GM12878 (cell line): ENCODE measurements at regions not wholly inside any gene's neighbourhood (a gene's known extent, or its start where the extent isn't known, plus 50 kb on each side); places are given as distances from the start of the nearest gene placed in this dataset.

Source experiments
- ATAC-seq: fragments of 200-7000 bp; cut with Tn5 transposase; 3 replicates; pipeline ENCODE4 v1.9.1; 2020; ENCODE audit warnings: mild to moderate bottlenecking, moderate library complexity
- BruUV-seq: library from RNA; stranded (reverse); fragments of 400-500 nt; replicated peaks from 2 replicates; lab custom pipeline; 2021; lab: Mats Ljungman, UMichigan
- CTCF ChIA-PET: fragments of 300-600 bp; sonication (Branson Sonifier 250); formaldehyde crosslinking; extraction: SDS; loops from one replicate; lab custom pipeline; 2021; ENCODE audit warnings: inconsistent platforms; lab: Yijun Ruan, JAX
- POLR2A ChIA-PET: fragments of 350-600 bp; formaldehyde crosslinking; extraction: SDS; loops from one replicate; lab custom pipeline; 2021; ENCODE audit warnings: inconsistent platforms; lab: Charles Lee
- RAD21 ChIA-PET: fragments of 300-600 bp; sonication (Branson Sonifier 250); formaldehyde crosslinking; loops from one replicate; lab custom pipeline; 2023; ENCODE audit warnings: antibody characterized with exemption; ENCODE audit not compliant: unreplicated experiment; lab: Charles Lee
- SMC1A ChIA-PET: fragments of 300-600 bp; sonication (Branson Sonifier 250); formaldehyde crosslinking; loops from one replicate; lab custom pipeline; 2023; ENCODE audit not compliant: unreplicated experiment, uncharacterized antibody; lab: Charles Lee
- DNase-seq: peaks from one replicate; pipeline ENCODE4 v3.0.0-alpha.2; 2011; ENCODE audit warnings: low read depth, low spot score
- FAIRE-seq: peaks from 3 replicates; lab custom pipeline; 2011; peaks lifted over from hg19 to GRCh38; lab: Jason Lieb, UNC
- H2AFZ ChIP-seq: 2 replicates; pipeline ENCODE4 v1.6.0; 2011; ENCODE audit warnings: low read depth, low read length, control low read depth; ENCODE audit not compliant: control insufficient read depth
- H3K27ac ChIP-seq: 2 replicates; pipeline ENCODE4 v1.5.1; 2011; ENCODE audit warnings: control low read depth; ENCODE audit not compliant: control insufficient read depth, insufficient read depth
- H3K27me3 ChIP-seq, 2 experiments: replicated peaks in 1 of 2; 2 replicates each; pipeline versions ENCODE4 v1.6.0 to v1.6.1; 2011; ENCODE audit warnings: low read length in 1 of 2; ENCODE audit not compliant: control insufficient read depth in 2 of 2, insufficient read depth in 2 of 2
- H3K36me3 ChIP-seq, 2 experiments: 2 replicates each; pipeline ENCODE4 v1.5.1; 2011; ENCODE audit warnings: low read length in 1 of 2; ENCODE audit not compliant: control insufficient read depth in 2 of 2, insufficient read depth in 2 of 2
- H3K4me1 ChIP-seq: 2 replicates; pipeline ENCODE4 v1.6.1; 2011; ENCODE audit warnings: mild to moderate bottlenecking, low read length, moderate library complexity, mixed read lengths; ENCODE audit not compliant: control insufficient read depth, insufficient read depth
- H3K4me2 ChIP-seq: 2 replicates; pipeline ENCODE4 v1.6.0; 2011; ENCODE audit warnings: control low read depth; ENCODE audit not compliant: control insufficient read depth, insufficient read depth
- H3K4me3 ChIP-seq: fragments of 200-600 bp; sonication (generic); 2 replicates; pipeline ENCODE4 v1.5.1; 2016
- H3K79me2 ChIP-seq: 2 replicates; pipeline ENCODE4 v1.6.0; 2011; ENCODE audit warnings: low read length; ENCODE audit not compliant: control insufficient read depth, insufficient read depth
- H3K9ac ChIP-seq: 2 replicates; pipeline ENCODE4 v1.8.0; 2011; ENCODE audit warnings: low read length, control low read depth, mixed read lengths; ENCODE audit not compliant: control insufficient read depth, insufficient read depth
- H3K9me3 ChIP-seq: replicated peaks from 3 replicates; pipeline ENCODE4 v1.5.1; 2011; ENCODE audit warnings: mild to moderate bottlenecking, low read length; ENCODE audit not compliant: control insufficient read depth, insufficient read depth
- H4K20me1 ChIP-seq: 2 replicates; pipeline ENCODE4 v1.6.0; 2011; ENCODE audit not compliant: control insufficient read depth, insufficient read depth
- ATF2 ChIP-seq: IDR thresholded peaks from 2 replicates; pipeline ENCODE4 v1.6.1; 2012; ENCODE audit warnings: low read length, inconsistent platforms
- CREM ChIP-seq: IDR thresholded peaks from 2 replicates; pipeline ENCODE4 v1.6.1; 2014; ENCODE audit warnings: antibody characterized with exemption, low read depth
- CUX1 ChIP-seq: IDR thresholded peaks from 2 replicates; pipeline ENCODE4 v1.6.1; 2012; ENCODE audit warnings: improper control_type of control experiment, low read depth, low read length; ENCODE audit not compliant: insufficient replicate concordance
- E2F8 ChIP-seq: fragments of 450-650 bp; IDR thresholded peaks from 2 replicates; pipeline ENCODE4 v1.6.1; 2018; ENCODE audit warnings: mild to moderate bottlenecking, low read depth, moderate library complexity; ENCODE audit not compliant: partially characterized antibody
- HDAC2 ChIP-seq: fragments of 200-600 bp; sonication (generic); IDR thresholded peaks from 2 replicates; pipeline ENCODE4 v1.6.1; 2017
- IKZF2 ChIP-seq, 2 experiments: fragments of 450-650 bp; IDR thresholded peaks; 2 replicates each; pipeline ENCODE4 v1.6.1; 2017; ENCODE audit warnings: mild to moderate bottlenecking in 2 of 2, moderate library complexity in 2 of 2
- MAX ChIP-seq: IDR thresholded peaks from 2 replicates; pipeline ENCODE4 v1.6.1; 2012; ENCODE audit warnings: low read depth, low read length, improper control_type of control experiment
- MXI1 ChIP-seq: fragments of 150-350 bp; IDR thresholded peaks from 2 replicates; pipeline ENCODE4 v1.6.1; 2011; ENCODE audit warnings: low read depth, mild to moderate bottlenecking, inconsistent platforms, low read length, improper control_type of control experiment
- NR2C2 ChIP-seq: IDR thresholded peaks from 2 replicates; pipeline ENCODE4 v1.6.1; 2011; ENCODE audit warnings: borderline replicate concordance, low read depth; ENCODE audit not compliant: control insufficient read depth, insufficient read length
- RB1 ChIP-seq: fragments of 450-650 bp; formaldehyde crosslinking; IDR thresholded peaks from 2 replicates; pipeline ENCODE4 v1.6.1; 2017; ENCODE audit warnings: mild to moderate bottlenecking, borderline replicate concordance
- RCOR1 ChIP-seq: conservative IDR thresholded peaks from 2 replicates; pipeline ENCODE4 v1.6.1; 2012; ENCODE audit warnings: low read depth, low read length, improper control_type of control experiment
- SMAD5 ChIP-seq: IDR thresholded peaks from 2 replicates; pipeline ENCODE4 v1.6.1; 2016; ENCODE audit warnings: antibody characterized with exemption, low read depth
- SMARCA5 ChIP-seq: fragments of 450-650 bp; IDR thresholded peaks from 2 replicates; pipeline ENCODE4 v1.6.1; 2017; ENCODE audit warnings: mild to moderate bottlenecking
- TCF3 ChIP-seq: IDR thresholded peaks from 2 replicates; pipeline ENCODE4 v1.6.1; 2012; ENCODE audit warnings: low read depth, mild to moderate bottlenecking, low read length, borderline replicate concordance; ENCODE audit not compliant: insufficient read depth
- WRNIP1 ChIP-seq: IDR thresholded peaks from 2 replicates; pipeline ENCODE4 v1.6.1; 2011; ENCODE audit warnings: low read depth, low read length, improper control_type of control experiment, borderline replicate concordance
- ZNF207 ChIP-seq: fragments of 450-650 bp; IDR thresholded peaks from 2 replicates; pipeline ENCODE4 v1.6.1; 2014; ENCODE audit warnings: antibody characterized with exemption, mild to moderate bottlenecking, borderline replicate concordance
- WGBS: methylation state at CpG from one replicate; pipeline ENCODE4 v1.1.6; 2016; ENCODE audit warnings: low lambda C conversion rate; ENCODE audit not compliant: insufficient replicate concordance, insufficient coverage; ENCODE audit errors: missing lambda C conversion rate; 5-methylcytosine and 5-hydroxymethylcytosine counted together
- in situ Hi-C: fragments of 300-500 bp; cut with MboI; formaldehyde crosslinking; loops from 9 replicates; pipeline ENCODE4 v1.14.3; 2018; ENCODE audit warnings: mixed read lengths
- intact Hi-C: fragments of 100-400 bp; cut with micrococcal nuclease; formaldehyde crosslinking; loops from one replicate; pipeline ENCODE4 v1.14.2; 2022; ENCODE audit not compliant: unreplicated experiment

- no peaks in the 10 kb centered on the region for H4K20me1 ChIP-seq
- H3K9me3 ChIP-seq, result no peaks in the 10 kb centered on the region
- BruUV-seq, result no TSS peak
- RAD21 ChIA-PET, result no interaction called here
- no peak overlapping the region for H2AFZ ChIP-seq
- intact Hi-C loops, result no loop called here
- ATAC-seq (no peak), FAIRE-seq (no peak), DNase-seq (no peak)
- in situ Hi-C loops, result no loop called here
- H3K27ac ChIP-seq, result no peak overlapping the region
- no peaks in the 10 kb centered on the region for H3K36me3 ChIP-seq
- no peak overlapping the region for H3K4me2 ChIP-seq
- 23% methylated on average over 14 of the region's 14 CpGs for WGBS
- H3K9ac ChIP-seq, result no peak overlapping the region
- SMC1A ChIA-PET, result no interaction called here
- no peaks in the 10 kb centered on the region for H3K79me2 ChIP-seq
- no peak overlapping the region for H3K4me3 ChIP-seq
- TF ChIP-seq WRNIP1, result no peak
- no peak for TF ChIP-seq CREM
- TF ChIP-seq RB1, result no peak
- TF ChIP-seq TCF3, result no peak
- no peak for TF ChIP-seq SMAD5
- TF ChIP-seq IKZF2 (IDR thresholded peaks at IDR 0.05), result no peak
- no peak for TF ChIP-seq MAX
- no peak for TF ChIP-seq ZNF207
- no peak for TF ChIP-seq MXI1
- TF ChIP-seq E2F8, result no peak
- no peak for TF ChIP-seq HDAC2
- TF ChIP-seq CUX1, result no peak
- TF ChIP-seq ATF2, result no peak
- no peak for TF ChIP-seq SMARCA5
- TF ChIP-seq RCOR1, result no peak
- no peak for TF ChIP-seq NR2C2
- H3K27me3 ChIP-seq, result peaks cover 0 to 2% of the 10 kb centered on the region in 2 experiments; a peak in 2 of 4 replicates
- no peaks in the 10 kb centered on the region for H3K4me1 ChIP-seq
- CTCF ChIA-PET, result no interaction called here
- POLR2A ChIA-PET, result no interaction called here
Measured at GRCh38 chr18:10142496-10143160, 228.8 kb downstream of the VAPA start.
